Esophagus squamous epithelium (tissue), 4 donors: ENCODE measurements at regions not wholly inside any gene's neighbourhood (a gene's known extent, or its start where the extent isn't known, plus 50 kb on each side); places are given as distances from the start of the nearest gene placed in this dataset.

Experiments used
- POLR2A ChIP-seq, 4 donors: fragments of 450-650 bp; IDR thresholded peaks; one replicate each; pipeline ENCODE4 v1.6.1; 2017; ENCODE audit warnings: antibody characterized with exemption in 4 of 4, mild to moderate bottlenecking in 4 of 4, moderate library complexity in 3 of 4
- TF ChIP-seq, protein P1 (sequence below), 6 experiments: fragments of 450-650 bp in 4 of 6; fragments of 200-600 bp in 2 of 6; sonication (generic) in 2 of 6; IDR thresholded peaks; one replicate each; pipeline ENCODE4 v1.5.1; 2016 to 2019; ENCODE audit warnings: antibody characterized with exemption in 6 of 6, mild to moderate bottlenecking in 4 of 6, moderate library complexity in 4 of 6

DNA sequence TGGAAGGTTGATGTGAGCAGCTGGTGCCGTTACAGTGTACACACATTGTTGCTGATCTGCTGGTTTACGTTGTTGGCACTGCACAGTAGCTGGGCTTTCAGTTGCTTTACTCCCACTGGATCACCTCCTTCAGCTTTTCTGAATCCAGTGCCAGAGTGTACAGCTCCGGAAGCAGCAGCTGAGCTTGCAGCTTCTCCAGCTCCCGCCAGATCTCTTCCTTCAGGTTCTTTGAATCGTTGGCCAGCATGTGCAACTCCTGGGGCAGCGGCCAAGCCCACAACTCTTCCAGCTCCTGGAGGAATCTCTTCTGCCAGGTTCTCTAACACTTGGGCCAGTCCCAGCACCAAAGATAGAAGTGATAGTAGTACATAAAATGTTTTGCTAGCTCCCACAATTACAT lies 149.7 kb upstream of the RRP15 start:
- TF ChIP-seq, protein P1, sequence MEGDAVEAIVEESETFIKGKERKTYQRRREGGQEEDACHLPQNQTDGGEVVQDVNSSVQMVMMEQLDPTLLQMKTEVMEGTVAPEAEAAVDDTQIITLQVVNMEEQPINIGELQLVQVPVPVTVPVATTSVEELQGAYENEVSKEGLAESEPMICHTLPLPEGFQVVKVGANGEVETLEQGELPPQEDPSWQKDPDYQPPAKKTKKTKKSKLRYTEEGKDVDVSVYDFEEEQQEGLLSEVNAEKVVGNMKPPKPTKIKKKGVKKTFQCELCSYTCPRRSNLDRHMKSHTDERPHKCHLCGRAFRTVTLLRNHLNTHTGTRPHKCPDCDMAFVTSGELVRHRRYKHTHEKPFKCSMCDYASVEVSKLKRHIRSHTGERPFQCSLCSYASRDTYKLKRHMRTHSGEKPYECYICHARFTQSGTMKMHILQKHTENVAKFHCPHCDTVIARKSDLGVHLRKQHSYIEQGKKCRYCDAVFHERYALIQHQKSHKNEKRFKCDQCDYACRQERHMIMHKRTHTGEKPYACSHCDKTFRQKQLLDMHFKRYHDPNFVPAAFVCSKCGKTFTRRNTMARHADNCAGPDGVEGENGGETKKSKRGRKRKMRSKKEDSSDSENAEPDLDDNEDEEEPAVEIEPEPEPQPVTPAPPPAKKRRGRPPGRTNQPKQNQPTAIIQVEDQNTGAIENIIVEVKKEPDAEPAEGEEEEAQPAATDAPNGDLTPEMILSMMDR (IDR thresholded peaks at IDR 0.05) = no peak
- no peak for TF ChIP-seq POLR2A (IDR thresholded peaks at IDR 0.05)
